Type B pancreatic cell (in vitro differentiated cells): ENCODE measurements at regions not wholly inside any gene's neighbourhood (a gene's known extent, or its start where the extent isn't known, plus 50 kb on each side); places are given as distances from the start of the nearest gene placed in this dataset.

ENCODE experiments used
- DNase-seq: peaks from one replicate; pipeline ENCODE4 v3.0.0; 2021; ENCODE audit warnings: mixed read lengths; ENCODE audit not compliant: unreplicated experiment; ENCODE audit errors: extremely low spot score
- H3K27ac Mint-ChIP-seq: 2 replicates; pipeline ENCODE4 v1.8.0; 2021; ENCODE audit warnings: mild to moderate bottlenecking, mixed read lengths
- H3K27me3 Mint-ChIP-seq: 2 replicates; pipeline ENCODE4 v1.8.0; 2021; ENCODE audit warnings: mixed read lengths
- H3K36me3 Mint-ChIP-seq: 2 replicates; pipeline ENCODE4 v1.8.0; 2021; ENCODE audit warnings: mixed read lengths
- H3K4me1 Mint-ChIP-seq: one replicate; pipeline ENCODE4 v1.8.0; 2021; ENCODE audit warnings: mixed read lengths; ENCODE audit not compliant: unreplicated experiment
- H3K4me3 Mint-ChIP-seq: 2 replicates; pipeline ENCODE4 v1.8.0; 2021; ENCODE audit warnings: mild to moderate bottlenecking, mixed read lengths
- H3K9me3 Mint-ChIP-seq: 2 replicates; pipeline ENCODE4 v1.8.0; 2021; ENCODE audit warnings: mixed read lengths
- CTCF ChIP-seq: fragments of 200-600 bp; sonication (generic); conservative IDR thresholded peaks from 2 replicates; pipeline ENCODE4 v1.5.0; 2021; ENCODE audit warnings: antibody characterized with exemption, mild to moderate bottlenecking

- Mint-ChIP-seq H3K27ac (no peak overlapping the region), H3K27me3 (peaks cover 4% of the 10 kb centered on the region), H3K36me3 (no peaks in the 10 kb centered on the region), H3K4me3 (no peak overlapping the region), H3K9me3 (peaks cover 14% of the 10 kb centered on the region), H3K4me1 (no peaks in the 10 kb centered on the region)
- TF ChIP-seq CTCF = no peak
- no peak for DNase-seq
Observed at GRCh38 chr12:106006382-106006781, 132.4 kb downstream of the NUAK1 start.

- no peak for DNase-seq
- Mint-ChIP-seq H3K27me3 (peaks cover 4% of the 10 kb centered on the region), H3K9me3 (peaks cover 14% of the 10 kb centered on the region), H3K4me1 (no peaks in the 10 kb centered on the region), H3K27ac (no peak overlapping the region), H3K36me3 (no peaks in the 10 kb centered on the region), H3K4me3 (no peak overlapping the region)
- no peak for TF ChIP-seq CTCF
Observed at GRCh38 chr12:106006940-106007339, 131.8 kb downstream of the NUAK1 start.

GRCh38 chr12:106010741-106011140, 128.0 kb downstream of the NUAK1 start:
- peaks cover 5% of the 10 kb centered on the region for H3K27me3 Mint-ChIP-seq
- no peak for DNase-seq
- H3K4me3 Mint-ChIP-seq = no peak overlapping the region
- no peaks in the 10 kb centered on the region for H3K4me1 Mint-ChIP-seq
- TF ChIP-seq CTCF = no peak
- H3K27ac Mint-ChIP-seq = no peak overlapping the region
- H3K36me3 Mint-ChIP-seq = no peaks in the 10 kb centered on the region
- no peaks in the 10 kb centered on the region for H3K9me3 Mint-ChIP-seq
